IMR-90 (cell line): ENCODE measurements at regions not wholly inside any gene's neighbourhood (a gene's known extent, or its start where the extent isn't known, plus 50 kb on each side); places are given as distances from the start of the nearest gene placed in this dataset. TPM values are rescaled to one million over a fixed set of nuclear protein-coding genes. Genes with fewer than 3 reads are reported as not detected.

Source experiments
- ATAC-seq: fragments of 200-7000 bp; cut with Tn5 transposase; 2 replicates; pipeline ENCODE4 v1.9.1; 2020; ENCODE audit warnings: low read depth, mild to moderate bottlenecking, moderate library complexity
- BruUV-seq: library from RNA; stranded (reverse); fragments of 400-500 nt; replicated peaks from 2 replicates; lab custom pipeline; 2021; lab: Mats Ljungman, UMichigan
- CTCF ChIA-PET: fragments of 300-600 bp; formaldehyde crosslinking; extraction: SDS; loops from one replicate; lab custom pipeline; 2021; ENCODE audit warnings: antibody characterized with exemption; lab: Yijun Ruan, JAX
- POLR2A ChIA-PET: fragments of 300-600 bp; sonication (Branson Sonifier 250); formaldehyde crosslinking; loops from one replicate; lab custom pipeline; 2022; ENCODE audit warnings: antibody characterized with exemption; ENCODE audit not compliant: unreplicated experiment; lab: Charles Lee
- DNase-seq: peaks from one replicate; pipeline ENCODE4 v3.0.0; 2013
- H2AFZ ChIP-seq: replicated peaks from 2 replicates; pipeline ENCODE3; 2013; ENCODE audit warnings: low read length, mild to moderate bottlenecking; ENCODE audit not compliant: poor library complexity
- H2AK5ac ChIP-seq: 2 replicates; pipeline ENCODE4 v1.6.1; 2013; ENCODE audit warnings: low read depth, low read length, inconsistent platforms
- H2AK9ac ChIP-seq: replicated peaks from 2 replicates; pipeline ENCODE3; 2013; ENCODE audit warnings: mild to moderate bottlenecking, low read depth, low read length, moderate library complexity; ENCODE audit not compliant: poor library complexity
- H2BK120ac ChIP-seq: 2 replicates; pipeline ENCODE4 v1.6.1; 2013; ENCODE audit warnings: low read depth, low read length, inconsistent platforms
- H2BK15ac ChIP-seq: 3 replicates; pipeline ENCODE4 v1.6.1; 2013; ENCODE audit warnings: low read depth, low read length, inconsistent platforms
- H2BK20ac ChIP-seq: 2 replicates; pipeline ENCODE4 v1.6.1; 2013; ENCODE audit warnings: low read depth, mild to moderate bottlenecking, inconsistent platforms, low read length, moderate library complexity
- H2BK5ac ChIP-seq: 2 replicates; pipeline ENCODE4 v1.6.1; 2013; ENCODE audit warnings: mild to moderate bottlenecking, low read depth, low read length, inconsistent platforms; ENCODE audit not compliant: poor library complexity, severe bottlenecking
- H3K14ac ChIP-seq: replicated peaks from 2 replicates; pipeline ENCODE4 v1.6.1; 2013; ENCODE audit warnings: low read depth, low read length, inconsistent platforms
- H3K18ac ChIP-seq: 2 replicates; pipeline ENCODE4 v1.6.1; 2013; ENCODE audit warnings: low read depth, low read length, control low read depth
- H3K23ac ChIP-seq: 2 replicates; pipeline ENCODE4 v1.6.1; 2013; ENCODE audit warnings: low read depth, low read length, inconsistent platforms
- H3K27ac ChIP-seq: 2 replicates; pipeline ENCODE4 v1.5.1; 2013; ENCODE audit warnings: mild to moderate bottlenecking, control low read depth, low read length; ENCODE audit not compliant: insufficient read depth
- H3K27me3 ChIP-seq: 2 replicates; pipeline ENCODE4 v1.6.1; 2013; ENCODE audit warnings: low read length; ENCODE audit not compliant: control insufficient read depth, insufficient read depth
- H3K36me3 ChIP-seq: 2 replicates; pipeline ENCODE4 v1.6.1; 2013; ENCODE audit warnings: low read length, mixed read lengths; ENCODE audit not compliant: control insufficient read depth, insufficient read depth
- H3K4ac ChIP-seq: 2 replicates; pipeline ENCODE4 v1.6.1; 2013; ENCODE audit warnings: low read depth, low read length, inconsistent platforms
- H3K4me1 ChIP-seq: 2 replicates; pipeline ENCODE4 v1.6.1; 2013; ENCODE audit warnings: low read length, mixed read lengths; ENCODE audit not compliant: control insufficient read depth, insufficient read depth
- H3K4me2 ChIP-seq: 2 replicates; pipeline ENCODE4 v1.6.1; 2013; ENCODE audit warnings: low read depth, mild to moderate bottlenecking, control low read depth, low read length, moderate library complexity
- H3K4me3 ChIP-seq: 2 replicates; pipeline ENCODE4 v1.5.1; 2013; ENCODE audit warnings: low read depth, mild to moderate bottlenecking, control low read depth, low read length, moderate library complexity; ENCODE audit not compliant: insufficient read depth
- H3K56ac ChIP-seq: 2 replicates; pipeline ENCODE4 v1.6.1; 2013; ENCODE audit warnings: low read length, inconsistent platforms; ENCODE audit not compliant: insufficient read depth; ENCODE audit errors: extremely low read depth
- H3K79me1 ChIP-seq, 2 experiments: 2 replicates each; pipeline ENCODE4 v1.6.1; 2013; ENCODE audit warnings: low read length in 2 of 2, inconsistent platforms in 1 of 2, low read depth in 1 of 2
- H3K9ac ChIP-seq: 2 replicates; pipeline ENCODE4 v1.6.1; 2013; ENCODE audit warnings: low read depth, low read length, control low read depth
- H3K9me1 ChIP-seq: 2 replicates; pipeline ENCODE4 v1.6.1; 2013; ENCODE audit warnings: low read length, inconsistent platforms; ENCODE audit not compliant: insufficient read depth
- H3K9me3 ChIP-seq: 2 replicates; pipeline ENCODE4 v1.6.1; 2013; ENCODE audit warnings: low read length; ENCODE audit not compliant: control insufficient read depth, insufficient read depth
- H4K20me1 ChIP-seq: 2 replicates; pipeline ENCODE4 v1.6.1; 2013; ENCODE audit warnings: low read length, inconsistent platforms; ENCODE audit not compliant: insufficient read depth
- H4K5ac ChIP-seq: 2 replicates; pipeline ENCODE4 v1.6.1; 2013; ENCODE audit warnings: mild to moderate bottlenecking, low read depth, low read length, control low read depth
- H4K8ac ChIP-seq, 2 experiments: 2 replicates each; pipeline ENCODE4 v1.6.1; 2013; ENCODE audit warnings: low read depth in 2 of 2, low read length in 2 of 2, control low read depth in 1 of 2, inconsistent platforms in 1 of 2
- H4K91ac ChIP-seq: 2 replicates; pipeline ENCODE4 v1.6.1; 2013; ENCODE audit warnings: low read depth, low read length, inconsistent platforms; ENCODE audit not compliant: insufficient read depth
- CTCF ChIP-seq: conservative IDR thresholded peaks from 2 replicates; pipeline ENCODE4 v1.5.1; 2012; ENCODE audit warnings: mild to moderate bottlenecking, low read depth, low read length, improper control_type of control experiment
- NFE2L2 ChIP-seq: fragments of 150-350 bp; IDR thresholded peaks from 2 replicates; pipeline ENCODE4 v1.6.1; 2016; ENCODE audit warnings: low read depth, mild to moderate bottlenecking, low read length
- RAD21 ChIP-seq: IDR thresholded peaks from 2 replicates; pipeline ENCODE4 v1.6.1; 2012; ENCODE audit warnings: low read length, improper control_type of control experiment
- RFX5 ChIP-seq: IDR thresholded peaks from 2 replicates; pipeline ENCODE4 v1.8.0; 2012; ENCODE audit warnings: low read depth, mild to moderate bottlenecking, low read length, moderate library complexity
- WGBS, 2 experiments: methylation state at CpG; one replicate each; pipeline versions ENCODE4 v1.1.5 to v1.1.7; 2013; ENCODE audit warnings: missing lambda C conversion rate in 2 of 2; ENCODE audit not compliant: insufficient read length in 1 of 2; ENCODE audit errors: extremely low coverage in 2 of 2; 5-methylcytosine and 5-hydroxymethylcytosine counted together
- dilution Hi-C: fragments of 300-500 bp; cut with HindIII; formaldehyde crosslinking; loops from one replicate; pipeline ENCODE4 v1.14.3; 2018; ENCODE audit warnings: low sequenced_read_pairs; ENCODE audit not compliant: unreplicated experiment
- in situ Hi-C: fragments of 300-500 bp; cut with MboI; formaldehyde crosslinking; loops from 3 replicates; pipeline ENCODE4 v1.14.3; 2019; ENCODE audit warnings: low sequenced_read_pairs, inconsistent platforms, mixed read lengths
- intact Hi-C: fragments of 100-400 bp; cut with micrococcal nuclease; formaldehyde crosslinking; loops from 2 replicates; pipeline ENCODE4 v1.10.0; 2022
- microRNA-seq, 2 experiments: library from miRNA; stranded (forward) in 1 of 2; unstranded in 1 of 2; fragments of 10-50 nt in 1 of 2; fragments of <30 nt in 1 of 2; gene quantifications in 1 of 2; microRNA quantifications in 1 of 2; one replicate each; pipeline versions ENCODE3 to v1.1.0; 2013 to 2020; ENCODE audit not compliant: insufficient read depth in 1 of 2, insufficient read length in 1 of 2, unreplicated experiment in 1 of 2
- small RNA-seq, 5 experiments: library from RNA; depleted of rRNA; stranded (forward); fragments of <200 nt; gene quantifications; one replicate each; pipeline ENCODE3, GENCODE V24; 2012

GRCh38 chr2:42842466-42842865 is 50.1 kb upstream of the HAAO start:
- no peak overlapping the region for H2BK20ac ChIP-seq
- DNase-seq, result no peak
- H4K20me1 ChIP-seq, result peaks cover 3% of the 10 kb centered on the region; the same call in 1 of the 2 replicates
- in situ Hi-C loops (loop anchor here (25.0 kb wide), 1 partner anchor 720 kb away; no protein-coding TSS in a partner anchor), intact Hi-C loops (no loop called here), dilution Hi-C loops (no loop called here)
- no peak overlapping the region for H3K4me3 ChIP-seq
- BruUV-seq, result no TSS peak
- H3K23ac ChIP-seq, result no peak overlapping the region
- no peak overlapping the region for H3K9ac ChIP-seq
- H2BK5ac ChIP-seq, result no peak overlapping the region
- 92% methylated on average over 2 of the region's 4 CpGs; no CpG with 5 or more reads in 1 of the 2 experiments for WGBS, 2 experiments
- H2AK9ac ChIP-seq, result no peak overlapping the region
- no peak overlapping the region for H4K8ac ChIP-seq
- peaks cover 18% of the 10 kb centered on the region for H3K4me1 ChIP-seq
- H4K5ac ChIP-seq, result no peak overlapping the region
- TF ChIP-seq RFX5, result no peak
- no peak for TF ChIP-seq NFE2L2
- no peak for TF ChIP-seq RAD21
- no peak for TF ChIP-seq CTCF
- no peak overlapping the region for H3K56ac ChIP-seq
- H3K4ac ChIP-seq, result no peak overlapping the region
- H3K14ac ChIP-seq, result no peak overlapping the region
- ATAC-seq, result no peak
- no peak overlapping the region for H4K91ac ChIP-seq
- peaks cover 5% of the 10 kb centered on the region; the same call in 1 of the 2 replicates for H3K27me3 ChIP-seq
- ChIA-PET POLR2A (no interaction called here), CTCF (no interaction called here)
- H3K79me1 ChIP-seq, result no peaks in the 10 kb centered on the region
- H3K36me3 ChIP-seq, result no peaks in the 10 kb centered on the region
- H2AK5ac ChIP-seq, result no peak overlapping the region
- H3K9me3 ChIP-seq, result no peaks in the 10 kb centered on the region
- peaks cover 12% of the 10 kb centered on the region for H3K9me1 ChIP-seq
- H3K18ac ChIP-seq, result no peak overlapping the region
- no peak overlapping the region for H3K4me2 ChIP-seq
- no peak overlapping the region for H3K27ac ChIP-seq
- no peak overlapping the region for H2AFZ ChIP-seq
- no peak overlapping the region for H2BK120ac ChIP-seq
- H2BK15ac ChIP-seq, result no peak overlapping the region

Small RNAs in the stretch of these regions (microRNA-seq; reads per million reads assigned to microRNA genes)
- gene RNU6-242P (ENCODE audit: insufficient read depth, insufficient read length), result not detected

Small RNAs in the stretch of these regions (small RNA-seq; reads per million reads assigned to genes)
- 0 reads per million in 5 experiments for gene RNU6-242P
